ENCODE measurements at regions not wholly inside any gene's neighbourhood (a gene's known extent, or its start where the extent isn't known, plus 50 kb on each side); places are given as distances from the start of the nearest gene placed in this dataset.

- no peak overlapping the region for H3K4me3 ChIP-seq
- ATAC-seq = no peak
These were observed 132.8 kb upstream of the NCAM1 start for GRCh38 chr11:112828421-112828820.

GRCh38 chr11:112829971-112830654 is 131.1 kb upstream of the NCAM1 start:
- H3K4me1 ChIP-seq = peaks cover 0 to 18% (median 5%) of the 10 kb centered on the region in 12 donors
- no peak for TF ChIP-seq CTCF (IDR thresholded peaks at IDR 0.05)
- no peak for TF ChIP-seq POLR2A (IDR thresholded peaks at IDR 0.05)
- ATAC-seq (no peak), DNase-seq (no peak)
- intact Hi-C loops (cut with DNase I) = loop anchor here in 5 of 10 donors (10.0 kb wide), 5 partner anchors 125 to 455 kb away; no protein-coding TSS in a partner anchor
- no peak overlapping the region for H3K4me3 ChIP-seq
- H3K9me3 ChIP-seq = no peaks in the 10 kb centered on the region
- H3K36me3 ChIP-seq = no peaks in the 10 kb centered on the region
- 79 to 85% (median 82%) methylated on average over 5 to 6 of the region's 6 CpGs for WGBS, 4 donors
- no peak overlapping the region for H3K27ac ChIP-seq
- no peaks in the 10 kb centered on the region for H3K27me3 ChIP-seq

More at GRCh38 chr11:112828421-112828820, 132.8 kb upstream of the NCAM1 start:
- intact Hi-C loops (cut with DNase I) = no loop called here
- WGBS, 4 donors = 74 to 93% (median 92%) methylated on average over 4 of the region's 4 CpGs
- Histone ChIP-seq H3K36me3 (no peaks in the 10 kb centered on the region), H3K27me3 (no peaks in the 10 kb centered on the region), H3K9me3 (no peaks in the 10 kb centered on the region), H3K4me1 (peaks cover 0 to 4% (median 0%) of the 10 kb centered on the region in 12 donors), H3K27ac (no peak overlapping the region)
- no peak for TF ChIP-seq POLR2A (IDR thresholded peaks at IDR 0.05)
- TF ChIP-seq CTCF (IDR thresholded peaks at IDR 0.05) = no peak
- no peak for DNase-seq

DNA sequence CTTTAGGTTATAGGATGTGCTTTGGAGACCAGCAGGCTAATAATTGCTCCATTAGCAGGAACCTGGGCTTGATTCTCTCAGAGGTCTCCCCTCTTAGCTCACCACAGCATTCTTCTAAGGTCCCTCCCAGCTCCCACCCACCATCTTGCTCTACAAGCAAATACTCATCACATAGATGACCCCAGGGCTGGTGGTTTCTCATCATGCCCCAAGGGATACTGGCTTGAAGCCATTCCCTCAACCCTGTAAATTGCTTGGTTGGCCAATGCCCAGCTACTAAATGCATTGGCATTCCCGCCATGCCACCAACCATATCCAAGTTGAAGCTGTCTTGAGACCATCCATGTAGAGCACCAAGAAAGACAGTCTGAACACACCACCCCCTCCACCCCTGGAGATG is 130.2 kb upstream of the NCAM1 start:
- no peak for ATAC-seq
- H3K27me3 ChIP-seq = no peaks in the 10 kb centered on the region
- intact Hi-C loops (cut with DNase I) = loop anchor here in 5 of 10 donors (10.0 kb wide), 5 partner anchors 124 to 454 kb away; no protein-coding TSS in a partner anchor
- no peaks in the 10 kb centered on the region for H3K36me3 ChIP-seq
- DNase-seq = no peak
- H3K27ac ChIP-seq = no peak overlapping the region
- TF ChIP-seq POLR2A (IDR thresholded peaks at IDR 0.05) (no peak), CTCF (IDR thresholded peaks at IDR 0.05) (no peak)
- WGBS, 4 donors = 87 to 100% (median 95%) methylated on average over 1 of the region's 1 CpG
- H3K4me1 ChIP-seq = peaks cover 0 to 19% (median 5%) of the 10 kb centered on the region in 12 donors
- H3K9me3 ChIP-seq = no peaks in the 10 kb centered on the region
- H3K4me3 ChIP-seq = no peak overlapping the region

- no peaks in the 10 kb centered on the region for H3K36me3 ChIP-seq
- intact Hi-C loops (cut with DNase I) = loop anchor here in 5 of 10 donors (10.0 kb wide), 5 partner anchors 123 to 453 kb away; no protein-coding TSS in a partner anchor
- no peaks in the 10 kb centered on the region for H3K9me3 ChIP-seq
- no peaks in the 10 kb centered on the region for H3K27me3 ChIP-seq
- ATAC-seq (no peak), DNase-seq (no peak)
- H3K4me1 ChIP-seq = peaks cover 0 to 21% (median 5%) of the 10 kb centered on the region in 12 donors
- no peak overlapping the region for H3K4me3 ChIP-seq
- WGBS, 4 donors = 81 to 88% (median 83%) methylated on average over 3 of the region's 3 CpGs
- H3K27ac ChIP-seq = no peak overlapping the region
- no peak for TF ChIP-seq CTCF (IDR thresholded peaks at IDR 0.05)
These were observed 129.1 kb upstream of the NCAM1 start for GRCh38 chr11:112831969-112832766.
